Mammary epithelial cell (primary cell): ENCODE measurements at regions not wholly inside any gene's neighbourhood (a gene's known extent, or its start where the extent isn't known, plus 50 kb on each side); places are given as distances from the start of the nearest gene placed in this dataset.

Source experiments
- CTCF ChIP-seq, 2 donors: IDR thresholded peaks in 1 of 2; conservative IDR thresholded peaks in 1 of 2; 2 replicates each; pipeline ENCODE4 v1.5.1; 2011 to 2012; ENCODE audit warnings: inconsistent platforms in 2 of 2, low read length in 2 of 2, mild to moderate bottlenecking in 2 of 2, control low read depth in 1 of 2, low read depth in 1 of 2; ENCODE audit not compliant: insufficient read depth in 1 of 2; ENCODE audit errors: extremely low read depth in 1 of 2
- EZH2 ChIP-seq: IDR thresholded peaks from 2 replicates; pipeline ENCODE4 v1.6.1; 2012; ENCODE audit warnings: low read length, inconsistent platforms, borderline replicate concordance

GRCh38 chr13:90412980-90413379 lies 934.5 kb upstream of the MIR17HG start:
- no peak for TF ChIP-seq EZH2
- TF ChIP-seq CTCF (conservative IDR thresholded peaks at IDR 0.05 in 1 of 2, IDR thresholded peaks at IDR 0.05 in 1 of 2; ENCODE audit: extremely low read depth in 1 of 2, insufficient read depth in 1 of 2, low read depth in 1 of 2, low read length in 2 of 2): no peak
